ENCODE measurements at regions not wholly inside any gene's neighbourhood (a gene's known extent, or its start where the extent isn't known, plus 50 kb on each side); places are given as distances from the start of the nearest gene placed in this dataset.
A peak's percentile ranks its signal among the peaks of the same experiment; 100 is the strongest.

GRCh38 chr16:86018071-86018470, 119.1 kb downstream of the IRF8 start:
- no peak for DNase-seq (ENCODE audit: low spot score)

DNA sequence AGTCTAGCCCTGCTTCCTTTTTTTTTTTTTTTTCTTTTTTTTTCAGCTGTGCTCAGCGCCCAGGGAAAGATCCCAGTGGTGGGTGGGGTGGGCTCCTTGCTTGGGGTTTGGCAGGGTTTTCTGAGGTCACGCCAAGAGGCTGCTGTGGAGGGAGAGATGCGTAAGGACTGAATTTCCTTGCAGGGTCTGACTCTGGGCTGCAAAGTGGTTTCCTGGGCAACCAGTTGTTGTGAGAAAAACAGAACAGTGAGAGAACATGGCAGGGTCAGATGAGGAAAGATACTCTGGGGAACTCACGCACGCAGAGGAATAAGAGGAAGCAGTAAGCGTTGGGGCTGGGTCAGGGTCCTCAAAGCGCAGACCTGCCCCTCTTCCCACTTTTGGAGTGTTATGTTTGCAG, 119.5 kb downstream of the IRF8 start:
- DNase-seq (ENCODE audit: low spot score) = no peak

DNA sequence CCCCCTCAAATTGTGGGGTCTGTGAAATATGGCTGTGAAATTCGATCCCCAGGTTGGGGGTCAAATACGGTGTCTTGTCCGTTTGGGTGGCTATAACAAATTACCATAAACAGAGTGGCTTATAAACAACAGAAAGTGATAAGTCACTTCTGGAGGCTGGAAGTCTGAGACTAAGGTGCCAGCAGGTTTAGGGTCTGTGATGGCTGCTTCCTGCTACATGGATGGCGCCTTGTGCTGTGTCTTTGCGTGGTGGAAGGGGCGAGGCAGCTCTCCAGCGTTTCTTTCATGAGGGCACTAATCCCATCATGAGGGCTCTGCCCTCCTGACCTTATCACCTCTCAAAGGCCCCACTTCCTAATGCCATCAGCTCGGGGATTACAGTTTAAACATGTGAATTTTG, 120.0 kb downstream of the IRF8 start:
- DNase-seq (ENCODE audit: low spot score) = no peak

- DNase-seq (ENCODE audit: low spot score) = peak; percentile 68
Observed at GRCh38 chr16:86019446-86020047, 120.6 kb downstream of the IRF8 start.

DNA sequence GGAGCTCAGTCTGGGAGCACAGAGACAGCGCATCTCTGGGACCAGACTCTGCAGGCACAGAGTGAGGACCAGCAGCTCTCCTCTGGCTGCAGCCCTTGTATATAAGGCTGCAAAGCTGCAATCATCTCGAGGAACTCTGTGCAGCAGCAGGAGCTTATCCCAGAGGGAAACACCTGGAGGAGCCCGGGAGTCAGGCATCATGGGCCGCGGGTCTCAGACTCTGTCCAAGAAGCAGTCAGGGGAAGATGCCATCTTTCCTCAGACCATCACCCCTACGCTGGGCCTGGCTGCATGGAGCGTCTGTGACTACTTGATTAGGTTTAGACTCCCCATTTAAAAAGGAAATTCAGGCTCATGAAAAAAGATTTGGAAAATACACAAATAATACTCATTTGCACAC, 122.0 kb downstream of the IRF8 start:
- no peak for DNase-seq (ENCODE audit: low spot score)

DNA sequence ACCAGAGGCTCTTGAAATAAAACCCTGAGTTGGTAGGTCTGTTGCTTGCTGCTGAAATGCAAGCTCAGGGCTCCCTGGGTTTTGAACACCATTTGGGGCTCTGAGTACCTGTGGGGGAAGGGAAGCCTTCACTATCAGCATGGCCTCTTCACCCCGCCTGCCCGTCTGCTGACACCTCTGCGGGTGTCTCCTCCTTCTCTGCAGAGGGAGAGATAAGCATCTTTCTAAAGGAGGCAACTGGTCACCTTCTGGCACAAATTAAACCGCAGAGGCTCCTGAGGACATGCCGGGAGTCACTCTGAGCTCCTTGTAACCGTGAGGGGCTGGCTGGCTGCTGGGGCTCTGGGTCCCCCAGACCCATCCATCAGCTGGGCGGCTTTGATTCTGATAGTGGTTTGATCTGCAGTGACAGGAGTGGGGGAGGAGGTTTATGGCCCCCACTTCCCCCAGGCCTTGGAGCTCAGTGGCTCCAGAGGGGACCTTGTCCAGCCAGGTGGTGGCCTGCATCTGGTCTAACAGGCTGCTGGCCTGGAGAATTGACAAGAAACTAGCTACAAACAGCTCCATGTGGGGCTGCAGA, 123.5 kb downstream of the IRF8 start:
- DNase-seq (ENCODE audit: low spot score) = no peak

- DNase-seq (ENCODE audit: low spot score) = no peak
Observed at GRCh38 chr16:86024210-86024609, 125.2 kb downstream of the IRF8 start.

GRCh38 chr16:86025706-86026105, 126.7 kb downstream of the IRF8 start:
- no peak for DNase-seq (ENCODE audit: low spot score)

DNA sequence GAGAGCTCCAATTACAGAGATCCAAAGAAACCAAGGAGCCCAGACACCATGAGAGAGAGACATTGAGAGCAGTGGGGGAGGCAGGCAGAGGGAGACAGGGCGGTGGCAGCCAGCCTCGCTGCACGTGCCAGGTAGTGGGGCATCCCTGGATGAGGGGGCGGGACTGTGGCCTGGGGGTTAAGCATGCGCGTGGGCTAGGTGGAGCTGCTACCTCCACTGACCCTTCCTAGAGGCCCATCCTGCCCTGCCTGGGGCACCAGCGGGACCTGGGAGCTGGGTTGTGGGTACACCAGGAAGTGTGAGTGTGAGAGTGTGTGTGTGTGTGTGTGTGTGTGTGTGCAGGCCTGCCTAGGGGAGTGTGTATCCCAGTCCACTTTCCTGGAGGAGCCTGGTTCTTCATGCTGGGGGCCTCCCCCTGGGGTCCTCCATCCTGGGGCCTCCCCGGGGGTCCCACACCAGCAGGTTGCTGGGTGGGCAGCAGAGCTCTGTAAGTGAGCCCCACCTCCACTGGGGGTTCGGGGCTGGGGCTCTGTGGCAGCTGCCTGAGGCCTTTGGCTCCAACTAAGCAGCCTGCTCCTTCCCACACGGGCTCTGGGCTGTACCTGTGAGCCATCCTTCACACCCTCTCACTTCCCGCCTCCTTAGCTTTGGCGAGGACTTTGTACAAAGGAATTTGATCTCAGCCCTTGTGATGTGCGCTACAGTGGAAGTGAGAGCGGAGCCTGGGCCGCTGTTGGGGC, 127.4 kb downstream of the IRF8 start:
- DNase-seq (ENCODE audit: low spot score) = no peak

DNA sequence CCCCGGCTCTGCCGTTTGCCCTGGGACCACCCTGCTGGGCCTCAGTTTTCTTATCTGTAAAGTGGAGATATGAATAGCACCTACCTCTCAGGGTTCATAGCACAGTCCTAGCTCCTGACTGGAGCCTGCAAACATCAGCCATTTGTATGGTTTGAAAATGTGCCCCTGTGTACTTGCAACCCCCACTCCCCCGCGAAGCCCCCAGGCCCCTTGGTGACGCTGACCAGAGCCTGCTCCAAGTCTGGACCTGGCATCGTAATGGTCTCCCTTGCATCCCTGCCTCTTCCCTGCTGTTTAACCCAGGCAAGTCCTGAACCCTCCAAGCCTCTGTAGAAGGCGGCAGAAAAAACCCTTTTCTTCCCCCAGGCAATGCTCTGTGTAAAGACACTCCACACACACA, 128.0 kb downstream of the IRF8 start:
- no peak for DNase-seq (ENCODE audit: low spot score)

DNA sequence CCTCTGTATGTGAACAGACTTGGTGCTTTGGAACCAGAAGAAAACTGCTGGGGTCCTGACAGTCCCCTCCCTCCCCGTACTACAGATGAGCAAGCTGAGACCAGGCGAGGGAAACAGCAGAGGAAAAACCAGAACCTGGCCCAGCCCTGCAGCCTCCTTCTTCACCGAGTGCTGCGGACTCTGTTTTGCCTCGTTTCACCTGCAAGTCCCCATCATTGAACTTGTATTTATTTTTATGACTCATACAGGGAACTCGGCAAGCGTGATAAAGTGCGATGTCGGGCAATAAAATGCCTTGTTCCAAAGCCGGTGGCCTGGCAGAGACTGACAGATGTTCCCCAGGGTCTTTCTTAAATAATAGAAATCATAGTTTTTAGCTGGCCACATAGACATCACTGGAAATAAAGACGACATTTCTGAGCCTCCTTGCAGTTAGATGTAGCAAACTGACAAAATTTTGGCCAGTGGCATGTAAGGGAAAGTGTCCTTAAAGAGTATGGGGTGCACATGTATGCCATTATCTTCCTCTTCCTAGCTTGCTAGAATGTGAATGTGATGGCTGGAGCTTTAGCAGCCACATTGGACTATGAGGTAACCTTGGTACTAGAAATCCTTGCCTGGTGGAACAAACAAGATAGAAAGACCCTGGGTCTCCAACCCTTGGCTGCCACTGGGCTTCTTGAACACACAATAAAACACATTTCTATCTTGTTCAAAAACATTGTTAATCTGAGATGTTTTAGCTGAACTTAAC, 128.6 kb downstream of the IRF8 start:
- DNase-seq (ENCODE audit: low spot score) = no peak

DNA sequence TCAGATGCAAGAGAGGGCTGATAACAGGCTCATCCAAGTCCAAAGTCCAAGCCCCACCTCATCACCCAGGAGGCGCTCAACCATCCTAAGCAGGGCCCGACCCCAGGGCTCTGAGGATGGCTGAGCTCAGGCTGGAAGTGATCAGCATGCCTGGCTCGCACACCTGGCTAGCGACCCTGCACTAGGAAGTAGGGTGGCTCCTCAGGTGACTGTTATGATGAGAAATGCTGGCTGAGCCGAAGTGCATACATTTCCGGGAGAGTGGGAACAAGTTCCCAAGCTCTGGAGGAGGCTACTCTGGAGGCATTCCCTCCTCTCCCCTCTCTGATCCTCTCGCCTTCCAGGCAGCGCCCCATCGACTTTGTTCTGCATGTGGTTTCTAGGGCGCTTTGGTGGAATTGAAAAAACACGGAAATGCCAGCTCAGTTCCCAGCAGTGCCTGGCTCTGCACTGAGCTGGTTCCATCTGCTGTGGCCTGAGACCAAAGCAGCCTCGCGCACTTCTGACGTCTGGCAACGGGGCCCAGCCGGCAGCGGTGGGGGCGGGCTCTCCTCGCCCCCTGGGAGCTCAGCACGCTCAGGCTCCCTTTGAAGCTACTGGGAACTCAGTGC, 130.3 kb downstream of the IRF8 start:
- DNase-seq (ENCODE audit: low spot score) = peak; percentile 49

DNA sequence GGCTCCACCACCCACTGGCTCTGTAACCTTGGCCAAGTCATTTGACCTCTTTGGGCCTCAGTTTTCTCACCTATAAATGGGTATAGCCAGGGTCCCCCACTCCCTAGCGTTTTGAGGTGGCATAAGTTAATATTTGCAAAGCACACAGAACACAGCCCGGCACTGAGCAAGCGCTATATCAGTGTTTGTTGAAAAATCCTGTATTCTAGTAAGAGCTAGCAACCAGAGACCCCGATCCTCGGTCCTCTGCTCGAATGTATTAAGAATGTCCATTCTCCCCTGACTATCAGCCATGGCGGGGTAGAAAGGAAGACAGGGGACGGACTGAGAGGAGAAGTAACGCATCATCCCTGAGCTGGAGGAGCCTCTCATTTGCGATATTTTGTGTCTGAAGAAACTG, 131.2 kb downstream of the IRF8 start:
- DNase-seq (ENCODE audit: low spot score) = no peak

DNA sequence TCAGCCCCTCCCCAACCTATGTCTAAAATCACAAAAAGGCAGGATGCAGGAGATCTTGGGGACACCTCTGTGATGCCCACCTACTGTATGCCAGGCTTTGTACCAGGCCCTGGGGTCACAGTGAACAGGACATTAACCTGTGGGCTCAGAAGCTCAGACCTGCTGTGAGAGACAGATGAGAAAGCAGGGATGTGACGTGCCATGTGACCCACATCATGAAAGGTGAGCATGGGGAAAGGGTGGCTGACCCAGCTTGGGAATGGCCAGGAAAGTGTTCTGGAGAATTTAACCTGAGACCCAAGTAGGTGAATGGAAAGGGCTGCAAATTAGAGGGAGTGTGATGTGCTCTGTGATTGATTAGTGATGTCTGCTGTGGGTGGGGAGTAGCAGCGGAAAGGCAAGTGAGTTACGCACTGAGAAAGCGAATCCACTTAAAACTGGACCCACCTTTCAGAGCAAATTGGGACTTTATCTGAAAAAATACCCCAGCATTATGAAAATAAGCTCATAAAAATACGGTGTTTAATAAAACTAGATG, 132.2 kb downstream of the IRF8 start:
- DNase-seq (ENCODE audit: low spot score) = no peak

- DNase-seq (ENCODE audit: low spot score) = peak; percentile 51
Observed at GRCh38 chr16:86033016-86033474, 134.1 kb downstream of the IRF8 start.

GRCh38 chr16:86033971-86034370, 135.0 kb downstream of the IRF8 start:
- no peak for DNase-seq (ENCODE audit: low spot score)

DNA sequence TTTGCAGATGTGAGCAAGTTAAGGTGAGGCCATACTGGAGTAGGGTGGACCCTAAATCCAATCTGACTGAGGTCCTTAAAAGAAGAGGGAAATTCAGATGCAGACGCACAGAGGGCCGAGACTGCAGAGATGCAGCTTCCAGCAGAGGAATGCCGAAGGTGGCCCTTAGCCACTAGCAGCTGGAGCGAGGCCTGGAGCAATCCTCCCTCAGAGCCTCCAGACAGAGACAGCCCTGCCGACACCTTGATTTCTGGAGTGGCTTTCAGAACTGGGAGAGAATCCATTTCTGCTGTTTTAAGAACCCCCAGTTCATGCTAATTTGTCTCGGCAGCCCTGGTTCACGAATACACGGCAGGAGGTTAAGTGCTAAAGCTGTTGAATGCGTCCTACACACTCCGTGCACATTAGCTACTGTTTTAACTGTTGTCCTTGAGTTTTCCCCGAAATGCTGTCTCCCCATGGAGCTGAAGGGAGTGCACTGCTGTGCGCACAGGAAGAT, 135.5 kb downstream of the IRF8 start:
- no peak for DNase-seq (ENCODE audit: low spot score)

- no peak for DNase-seq (ENCODE audit: low spot score)
Observed at GRCh38 chr16:86035906-86036305, 136.9 kb downstream of the IRF8 start.

DNA sequence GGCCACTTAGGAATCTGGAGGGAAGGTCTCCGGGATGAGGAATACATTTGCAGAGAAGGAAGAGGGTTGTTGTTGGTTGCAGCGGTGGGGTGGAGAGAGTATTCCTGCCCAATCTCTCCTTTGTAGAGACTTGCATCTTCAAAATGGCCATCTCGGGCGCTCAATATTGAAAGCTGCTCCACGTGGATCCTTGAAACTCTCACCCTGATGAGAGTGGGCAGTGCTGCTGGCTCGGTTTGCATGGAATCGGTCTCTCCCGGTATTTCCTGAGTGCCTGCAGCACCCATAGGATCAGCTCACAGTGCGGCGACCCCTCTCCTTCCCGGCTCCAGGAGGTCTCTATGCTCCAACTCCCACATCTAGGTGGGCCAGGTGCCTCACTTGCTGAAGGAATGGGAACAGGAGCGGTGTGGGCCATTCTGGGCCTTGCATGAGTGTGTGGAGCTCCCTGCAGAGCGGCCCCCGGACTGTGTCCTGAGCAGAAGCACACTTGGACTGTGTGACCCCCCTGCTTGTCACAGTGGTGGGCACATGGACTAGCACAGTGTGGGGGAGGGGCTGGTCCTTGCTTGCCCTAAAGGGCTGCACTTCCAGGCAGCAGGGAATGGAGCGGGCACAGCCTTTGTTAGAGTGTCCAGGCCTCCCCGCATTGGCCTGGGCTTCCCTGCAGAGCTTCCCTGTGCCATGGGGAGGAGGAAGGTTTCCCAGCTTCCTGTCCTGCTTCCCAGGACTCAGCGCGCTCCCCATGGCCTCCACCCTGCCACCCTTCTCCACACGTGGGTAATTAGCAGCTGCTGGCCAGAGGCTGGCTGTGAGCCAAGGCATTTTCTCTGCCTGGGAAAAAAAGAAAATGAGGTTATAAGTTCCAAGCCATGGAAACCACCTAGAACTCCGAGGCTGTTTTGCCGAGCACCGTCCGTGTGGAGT, 139.3 kb downstream of the IRF8 start:
- DNase-seq (ENCODE audit: low spot score) = no peak

- no peak for DNase-seq (ENCODE audit: low spot score)
Observed at GRCh38 chr16:86038926-86039310, 140.0 kb downstream of the IRF8 start.

DNA sequence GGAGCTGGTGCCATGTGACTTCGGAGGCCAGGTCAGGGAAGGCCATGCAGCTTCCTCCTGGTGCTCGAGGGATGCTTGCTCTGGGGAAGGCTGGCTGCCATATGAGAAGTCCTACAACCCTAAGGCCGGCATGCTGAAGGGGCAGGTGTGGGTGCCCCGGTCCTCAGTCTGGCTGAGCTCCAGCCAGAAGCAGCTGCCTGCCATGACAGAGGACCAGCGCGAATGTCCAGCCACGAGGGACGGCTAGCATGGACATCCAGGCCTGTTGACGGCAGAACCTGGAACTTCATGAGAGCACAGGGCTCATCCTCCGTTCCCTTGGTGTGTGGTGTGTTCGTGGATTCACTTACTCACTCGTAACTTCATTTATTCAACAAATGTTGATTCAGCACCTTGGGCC, 140.6 kb downstream of the IRF8 start:
- DNase-seq (ENCODE audit: low spot score) = no peak
